ENCODE measurements at regions not wholly inside any gene's neighbourhood (a gene's known extent, or its start where the extent isn't known, plus 50 kb on each side); places are given as distances from the start of the nearest gene placed in this dataset.

DNA sequence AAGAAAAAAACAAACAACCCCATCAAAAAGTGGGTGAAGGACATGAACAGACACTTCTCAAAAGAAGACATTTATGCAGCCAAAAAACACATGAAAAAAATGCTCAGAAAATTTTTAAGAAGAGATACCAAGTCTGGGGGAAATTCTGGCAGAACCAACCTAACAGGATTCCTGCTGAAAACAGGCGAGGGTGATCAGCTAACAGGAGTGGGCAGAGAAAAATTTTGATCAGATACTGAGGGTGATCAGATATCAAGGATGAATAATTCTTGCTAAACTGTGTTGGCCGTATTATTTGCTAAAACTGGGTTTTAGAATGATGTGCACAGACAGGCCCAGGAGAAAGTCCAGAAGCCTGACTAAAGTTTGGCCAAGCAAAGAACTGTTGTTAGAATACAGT is 557.3 kb downstream of the CD109 start:
- no peak for TF ChIP-seq EZH2phosphoT487 (IDR thresholded peaks at IDR 0.05; ENCODE audit: borderline replicate concordance, low read depth, low read length)
- TF ChIP-seq, protein P1, sequence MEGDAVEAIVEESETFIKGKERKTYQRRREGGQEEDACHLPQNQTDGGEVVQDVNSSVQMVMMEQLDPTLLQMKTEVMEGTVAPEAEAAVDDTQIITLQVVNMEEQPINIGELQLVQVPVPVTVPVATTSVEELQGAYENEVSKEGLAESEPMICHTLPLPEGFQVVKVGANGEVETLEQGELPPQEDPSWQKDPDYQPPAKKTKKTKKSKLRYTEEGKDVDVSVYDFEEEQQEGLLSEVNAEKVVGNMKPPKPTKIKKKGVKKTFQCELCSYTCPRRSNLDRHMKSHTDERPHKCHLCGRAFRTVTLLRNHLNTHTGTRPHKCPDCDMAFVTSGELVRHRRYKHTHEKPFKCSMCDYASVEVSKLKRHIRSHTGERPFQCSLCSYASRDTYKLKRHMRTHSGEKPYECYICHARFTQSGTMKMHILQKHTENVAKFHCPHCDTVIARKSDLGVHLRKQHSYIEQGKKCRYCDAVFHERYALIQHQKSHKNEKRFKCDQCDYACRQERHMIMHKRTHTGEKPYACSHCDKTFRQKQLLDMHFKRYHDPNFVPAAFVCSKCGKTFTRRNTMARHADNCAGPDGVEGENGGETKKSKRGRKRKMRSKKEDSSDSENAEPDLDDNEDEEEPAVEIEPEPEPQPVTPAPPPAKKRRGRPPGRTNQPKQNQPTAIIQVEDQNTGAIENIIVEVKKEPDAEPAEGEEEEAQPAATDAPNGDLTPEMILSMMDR (conservative IDR thresholded peaks at IDR 0.05; ENCODE audit: low read length), result no peak
